GM23338 (cell line): ENCODE measurements at regions not wholly inside any gene's neighbourhood (a gene's known extent, or its start where the extent isn't known, plus 50 kb on each side); places are given as distances from the start of the nearest gene placed in this dataset.

Experiments
- EZH2 ChIP-seq: fragments of 200-600 bp; sonication (generic); IDR thresholded peaks from one replicate; pipeline ENCODE4 v1.8.0; 2017; ENCODE audit warnings: antibody characterized with exemption, mild to moderate bottlenecking, low read depth; ENCODE audit not compliant: unreplicated experiment
- POLR2AphosphoS5 ChIP-seq: IDR thresholded peaks from 2 replicates; pipeline ENCODE4 v1.6.1; 2016; ENCODE audit warnings: antibody characterized with exemption, low read depth
- TF ChIP-seq, protein P1 (sequence below), 2 experiments: fragments of 200-600 bp in 1 of 2; sonication (generic) in 1 of 2; conservative IDR thresholded peaks; 2 replicates each; pipeline versions ENCODE4 v1.5.1 to v1.6.1; 2016 to 2017; ENCODE audit warnings: antibody characterized with exemption in 2 of 2, low read depth in 2 of 2, mild to moderate bottlenecking in 2 of 2, moderate library complexity in 1 of 2
- TF ChIP-seq, protein P2 (sequence below): IDR thresholded peaks from one replicate; pipeline ENCODE4 v1.6.1; 2018; ENCODE audit warnings: antibody characterized with exemption; ENCODE audit not compliant: unreplicated experiment

DNA sequence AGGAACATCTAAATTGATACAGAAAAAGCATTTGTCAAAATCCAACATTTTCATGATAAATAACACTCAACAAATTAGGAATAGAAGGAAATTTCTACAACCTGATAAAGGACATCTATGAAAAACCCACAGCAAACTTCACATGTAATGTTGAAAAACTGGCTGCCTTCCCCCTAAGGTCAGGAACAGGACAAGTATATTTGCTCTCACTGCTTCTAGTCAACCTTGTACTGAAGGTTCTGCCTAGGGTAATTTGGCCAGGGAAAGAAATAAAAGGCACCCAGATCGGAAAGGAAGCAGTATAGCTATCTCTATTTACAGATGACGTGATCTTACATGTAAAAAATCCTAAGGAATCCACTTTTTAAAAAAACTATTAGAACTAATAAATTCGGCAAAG, 97.1 kb upstream of the USP9X start:
- TF ChIP-seq, protein P1, sequence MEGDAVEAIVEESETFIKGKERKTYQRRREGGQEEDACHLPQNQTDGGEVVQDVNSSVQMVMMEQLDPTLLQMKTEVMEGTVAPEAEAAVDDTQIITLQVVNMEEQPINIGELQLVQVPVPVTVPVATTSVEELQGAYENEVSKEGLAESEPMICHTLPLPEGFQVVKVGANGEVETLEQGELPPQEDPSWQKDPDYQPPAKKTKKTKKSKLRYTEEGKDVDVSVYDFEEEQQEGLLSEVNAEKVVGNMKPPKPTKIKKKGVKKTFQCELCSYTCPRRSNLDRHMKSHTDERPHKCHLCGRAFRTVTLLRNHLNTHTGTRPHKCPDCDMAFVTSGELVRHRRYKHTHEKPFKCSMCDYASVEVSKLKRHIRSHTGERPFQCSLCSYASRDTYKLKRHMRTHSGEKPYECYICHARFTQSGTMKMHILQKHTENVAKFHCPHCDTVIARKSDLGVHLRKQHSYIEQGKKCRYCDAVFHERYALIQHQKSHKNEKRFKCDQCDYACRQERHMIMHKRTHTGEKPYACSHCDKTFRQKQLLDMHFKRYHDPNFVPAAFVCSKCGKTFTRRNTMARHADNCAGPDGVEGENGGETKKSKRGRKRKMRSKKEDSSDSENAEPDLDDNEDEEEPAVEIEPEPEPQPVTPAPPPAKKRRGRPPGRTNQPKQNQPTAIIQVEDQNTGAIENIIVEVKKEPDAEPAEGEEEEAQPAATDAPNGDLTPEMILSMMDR (conservative IDR thresholded peaks at IDR 0.05; ENCODE audit: low read depth in 2 of 2) = no peak
- TF ChIP-seq, protein P2, sequence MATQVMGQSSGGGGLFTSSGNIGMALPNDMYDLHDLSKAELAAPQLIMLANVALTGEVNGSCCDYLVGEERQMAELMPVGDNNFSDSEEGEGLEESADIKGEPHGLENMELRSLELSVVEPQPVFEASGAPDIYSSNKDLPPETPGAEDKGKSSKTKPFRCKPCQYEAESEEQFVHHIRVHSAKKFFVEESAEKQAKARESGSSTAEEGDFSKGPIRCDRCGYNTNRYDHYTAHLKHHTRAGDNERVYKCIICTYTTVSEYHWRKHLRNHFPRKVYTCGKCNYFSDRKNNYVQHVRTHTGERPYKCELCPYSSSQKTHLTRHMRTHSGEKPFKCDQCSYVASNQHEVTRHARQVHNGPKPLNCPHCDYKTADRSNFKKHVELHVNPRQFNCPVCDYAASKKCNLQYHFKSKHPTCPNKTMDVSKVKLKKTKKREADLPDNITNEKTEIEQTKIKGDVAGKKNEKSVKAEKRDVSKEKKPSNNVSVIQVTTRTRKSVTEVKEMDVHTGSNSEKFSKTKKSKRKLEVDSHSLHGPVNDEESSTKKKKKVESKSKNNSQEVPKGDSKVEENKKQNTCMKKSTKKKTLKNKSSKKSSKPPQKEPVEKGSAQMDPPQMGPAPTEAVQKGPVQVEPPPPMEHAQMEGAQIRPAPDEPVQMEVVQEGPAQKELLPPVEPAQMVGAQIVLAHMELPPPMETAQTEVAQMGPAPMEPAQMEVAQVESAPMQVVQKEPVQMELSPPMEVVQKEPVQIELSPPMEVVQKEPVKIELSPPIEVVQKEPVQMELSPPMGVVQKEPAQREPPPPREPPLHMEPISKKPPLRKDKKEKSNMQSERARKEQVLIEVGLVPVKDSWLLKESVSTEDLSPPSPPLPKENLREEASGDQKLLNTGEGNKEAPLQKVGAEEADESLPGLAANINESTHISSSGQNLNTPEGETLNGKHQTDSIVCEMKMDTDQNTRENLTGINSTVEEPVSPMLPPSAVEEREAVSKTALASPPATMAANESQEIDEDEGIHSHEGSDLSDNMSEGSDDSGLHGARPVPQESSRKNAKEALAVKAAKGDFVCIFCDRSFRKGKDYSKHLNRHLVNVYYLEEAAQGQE = no peak
- TF ChIP-seq POLR2AphosphoS5 (no peak), EZH2 (no peak)
